ENCODE measurements at regions not wholly inside any gene's neighbourhood (a gene's known extent, or its start where the extent isn't known, plus 50 kb on each side); places are given as distances from the start of the nearest gene placed in this dataset.
"Not testable (repeated sequence)": the region's sequence is repeated elsewhere in the genome, so short reads cannot be mapped to it uniquely, and the experiment has no call there.

- no peaks in the 10 kb centered on the region for H3K27me3 ChIP-seq (replicated peaks in 1 of 2; ENCODE audit: control insufficient read depth in 2 of 2, insufficient read depth in 2 of 2, low read length in 1 of 2)
- H3K9ac ChIP-seq (ENCODE audit: control insufficient read depth, insufficient read depth, low read length): no peak overlapping the region
- no peaks in the 10 kb centered on the region for H4K20me1 ChIP-seq (ENCODE audit: control insufficient read depth, insufficient read depth)
- no peak overlapping the region for H3K4me2 ChIP-seq (ENCODE audit: control insufficient read depth, insufficient read depth)
- peaks cover 2% of the 10 kb centered on the region; the same call in 1 of the 3 replicates for H3K9me3 ChIP-seq (replicated peaks; ENCODE audit: control insufficient read depth, insufficient read depth, low read length)
- H3K4me1 ChIP-seq (ENCODE audit: control insufficient read depth, insufficient read depth, low read length): no peaks in the 10 kb centered on the region
- no peak overlapping the region for H3K4me3 ChIP-seq
- ChIA-PET CTCF (no interaction called here), RAD21 (ENCODE audit: unreplicated experiment) (no interaction called here), POLR2A (no interaction called here), SMC1A (ENCODE audit: uncharacterized antibody, unreplicated experiment) (no interaction called here)
- no peaks in the 10 kb centered on the region for H3K79me2 ChIP-seq (ENCODE audit: control insufficient read depth, insufficient read depth, low read length)
- no peaks in the 10 kb centered on the region for H3K36me3 ChIP-seq (ENCODE audit: control insufficient read depth in 2 of 2, insufficient read depth in 2 of 2, low read length in 1 of 2)
- no TSS peak for BruUV-seq (replicated peaks)
- no peak overlapping the region for H2AFZ ChIP-seq (ENCODE audit: control insufficient read depth, low read depth, low read length)
- TF ChIP-seq CEBPB (IDR thresholded peaks at IDR 0.05; ENCODE audit: borderline replicate concordance in 1 of 2, low read depth in 2 of 2, low read length in 2 of 2) (no peak), EGR1 (IDR thresholded peaks at IDR 0.05; ENCODE audit: borderline replicate concordance in 1 of 2, low read depth in 2 of 2, low read length in 2 of 2) (no peak), SUPT20H (IDR thresholded peaks at IDR 0.05; ENCODE audit: borderline replicate concordance, control insufficient read depth, low read depth, low read length) (no peak), KDM1A (IDR thresholded peaks at IDR 0.05; ENCODE audit: borderline replicate concordance) (no peak), MAX (IDR thresholded peaks at IDR 0.05; ENCODE audit: low read depth, low read length) (no peak), ZZZ3 (IDR thresholded peaks at IDR 0.05; ENCODE audit: control insufficient read depth, insufficient read length, low read depth) (no peak)
- in situ Hi-C loops (cut with MboI): no loop called here
- H3K27ac ChIP-seq (ENCODE audit: control insufficient read depth, insufficient read depth): no peak overlapping the region
- no peak for FAIRE-seq
- no peak for ATAC-seq
- intact Hi-C loops (cut with micrococcal nuclease; ENCODE audit: unreplicated experiment): no loop called here
- no peak for DNase-seq (ENCODE audit: low read depth, low spot score)
Measured at GRCh38 chr21:9008636-9009035, 1512.7 kb upstream of the TPTE start.

- H3K4me2 ChIP-seq (ENCODE audit: control insufficient read depth, insufficient read depth); H3K36me3 ChIP-seq (ENCODE audit: control insufficient read depth in 2 of 2, insufficient read depth in 2 of 2, low read length in 1 of 2); FAIRE-seq; H3K9ac ChIP-seq (ENCODE audit: control insufficient read depth, insufficient read depth, low read length); DNase-seq (ENCODE audit: low read depth, low spot score); H3K4me3 ChIP-seq; in situ Hi-C loops (cut with MboI); intact Hi-C loops (cut with micrococcal nuclease; ENCODE audit: unreplicated experiment); H2AFZ ChIP-seq (ENCODE audit: control insufficient read depth, low read depth, low read length); SMC1A ChIA-PET (ENCODE audit: uncharacterized antibody, unreplicated experiment); POLR2A ChIA-PET; BruUV-seq (replicated peaks); RAD21 ChIA-PET (ENCODE audit: unreplicated experiment); H3K79me2 ChIP-seq (ENCODE audit: control insufficient read depth, insufficient read depth, low read length); H3K9me3 ChIP-seq (replicated peaks; ENCODE audit: control insufficient read depth, insufficient read depth, low read length); ATAC-seq; H3K27ac ChIP-seq (ENCODE audit: control insufficient read depth, insufficient read depth); CTCF ChIA-PET; H4K20me1 ChIP-seq (ENCODE audit: control insufficient read depth, insufficient read depth); H3K4me1 ChIP-seq (ENCODE audit: control insufficient read depth, insufficient read depth, low read length); H3K27me3 ChIP-seq (replicated peaks in 1 of 2; ENCODE audit: control insufficient read depth in 2 of 2, insufficient read depth in 2 of 2, low read length in 1 of 2): not testable (repeated sequence)
- WGBS (ENCODE audit: insufficient coverage, insufficient replicate concordance, low lambda C conversion rate, missing lambda C conversion rate): 2% methylated on average over 3 of the region's 3 CpGs
Measured at GRCh38 chr21:9009267-9010016, 1511.9 kb upstream of the TPTE start.

GRCh38 chr21:9010121-9010795 is 1511.1 kb upstream of the TPTE start:
- SMC1A ChIA-PET (ENCODE audit: uncharacterized antibody, unreplicated experiment); ATAC-seq; H3K36me3 ChIP-seq (ENCODE audit: control insufficient read depth in 2 of 2, insufficient read depth in 2 of 2, low read length in 1 of 2); H3K27ac ChIP-seq (ENCODE audit: control insufficient read depth, insufficient read depth); in situ Hi-C loops (cut with MboI); BruUV-seq (replicated peaks); H3K4me2 ChIP-seq (ENCODE audit: control insufficient read depth, insufficient read depth); H3K9me3 ChIP-seq (replicated peaks; ENCODE audit: control insufficient read depth, insufficient read depth, low read length); POLR2A ChIA-PET; H3K27me3 ChIP-seq (replicated peaks in 1 of 2; ENCODE audit: control insufficient read depth in 2 of 2, insufficient read depth in 2 of 2, low read length in 1 of 2); FAIRE-seq; intact Hi-C loops (cut with micrococcal nuclease; ENCODE audit: unreplicated experiment); H4K20me1 ChIP-seq (ENCODE audit: control insufficient read depth, insufficient read depth); H3K4me1 ChIP-seq (ENCODE audit: control insufficient read depth, insufficient read depth, low read length); CTCF ChIA-PET; H3K79me2 ChIP-seq (ENCODE audit: control insufficient read depth, insufficient read depth, low read length); H2AFZ ChIP-seq (ENCODE audit: control insufficient read depth, low read depth, low read length); DNase-seq (ENCODE audit: low read depth, low spot score); RAD21 ChIA-PET (ENCODE audit: unreplicated experiment); H3K9ac ChIP-seq (ENCODE audit: control insufficient read depth, insufficient read depth, low read length); H3K4me3 ChIP-seq: not testable (repeated sequence)
- WGBS (ENCODE audit: insufficient coverage, insufficient replicate concordance, low lambda C conversion rate, missing lambda C conversion rate): under 1% methylated on average over 4 of the region's 4 CpGs
